ENCODE measurements at regions not wholly inside any gene's neighbourhood (a gene's known extent, or its start where the extent isn't known, plus 50 kb on each side); places are given as distances from the start of the nearest gene placed in this dataset.

DNA sequence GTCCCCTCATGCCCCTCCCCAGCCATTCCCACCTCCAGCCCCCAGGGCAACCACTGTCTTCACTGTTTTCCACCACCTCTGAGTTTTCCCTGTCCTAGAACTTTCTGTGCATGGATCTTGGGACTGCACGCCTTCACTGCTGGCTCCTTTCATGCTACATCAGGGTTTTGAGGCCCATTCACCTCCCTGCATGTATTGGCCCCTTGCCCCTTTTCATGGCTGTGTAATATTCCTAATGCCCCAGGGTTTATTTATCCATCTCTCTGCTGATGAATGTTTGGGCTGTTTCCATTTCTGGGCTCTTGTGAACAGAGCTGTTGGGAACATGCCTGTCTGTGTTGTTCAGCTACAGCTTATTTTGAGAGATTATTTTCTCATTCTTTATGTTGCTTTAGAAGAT, 205.0 kb downstream of the RBFOX3 start:
- no peak for TF ChIP-seq TCF7 (CRISPR knock-in tag; IDR thresholded peaks at IDR 0.05; ENCODE audit: low read depth)
- TF ChIP-seq, protein P1, sequence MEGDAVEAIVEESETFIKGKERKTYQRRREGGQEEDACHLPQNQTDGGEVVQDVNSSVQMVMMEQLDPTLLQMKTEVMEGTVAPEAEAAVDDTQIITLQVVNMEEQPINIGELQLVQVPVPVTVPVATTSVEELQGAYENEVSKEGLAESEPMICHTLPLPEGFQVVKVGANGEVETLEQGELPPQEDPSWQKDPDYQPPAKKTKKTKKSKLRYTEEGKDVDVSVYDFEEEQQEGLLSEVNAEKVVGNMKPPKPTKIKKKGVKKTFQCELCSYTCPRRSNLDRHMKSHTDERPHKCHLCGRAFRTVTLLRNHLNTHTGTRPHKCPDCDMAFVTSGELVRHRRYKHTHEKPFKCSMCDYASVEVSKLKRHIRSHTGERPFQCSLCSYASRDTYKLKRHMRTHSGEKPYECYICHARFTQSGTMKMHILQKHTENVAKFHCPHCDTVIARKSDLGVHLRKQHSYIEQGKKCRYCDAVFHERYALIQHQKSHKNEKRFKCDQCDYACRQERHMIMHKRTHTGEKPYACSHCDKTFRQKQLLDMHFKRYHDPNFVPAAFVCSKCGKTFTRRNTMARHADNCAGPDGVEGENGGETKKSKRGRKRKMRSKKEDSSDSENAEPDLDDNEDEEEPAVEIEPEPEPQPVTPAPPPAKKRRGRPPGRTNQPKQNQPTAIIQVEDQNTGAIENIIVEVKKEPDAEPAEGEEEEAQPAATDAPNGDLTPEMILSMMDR (IDR thresholded peaks at IDR 0.05), result no peak
- TF ChIP-seq, protein P2, sequence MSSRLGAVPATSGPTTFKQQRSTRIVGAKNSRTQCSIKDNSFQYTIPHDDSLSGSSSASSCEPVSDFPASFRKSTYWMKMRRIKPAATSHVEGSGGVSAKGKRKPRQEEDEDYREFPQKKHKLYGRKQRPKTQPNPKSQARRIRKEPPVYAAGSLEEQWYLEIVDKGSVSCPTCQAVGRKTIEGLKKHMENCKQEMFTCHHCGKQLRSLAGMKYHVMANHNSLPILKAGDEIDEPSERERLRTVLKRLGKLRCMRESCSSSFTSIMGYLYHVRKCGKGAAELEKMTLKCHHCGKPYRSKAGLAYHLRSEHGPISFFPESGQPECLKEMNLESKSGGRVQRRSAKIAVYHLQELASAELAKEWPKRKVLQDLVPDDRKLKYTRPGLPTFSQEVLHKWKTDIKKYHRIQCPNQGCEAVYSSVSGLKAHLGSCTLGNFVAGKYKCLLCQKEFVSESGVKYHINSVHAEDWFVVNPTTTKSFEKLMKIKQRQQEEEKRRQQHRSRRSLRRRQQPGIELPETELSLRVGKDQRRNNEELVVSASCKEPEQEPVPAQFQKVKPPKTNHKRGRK (CRISPR knock-in tag; IDR thresholded peaks at IDR 0.05; ENCODE audit: borderline replicate concordance), result no peak
- no peak for TF ChIP-seq FOXK1 (CRISPR knock-in tag; IDR thresholded peaks at IDR 0.05)
- no peak for TF ChIP-seq NR2C2 (CRISPR knock-in tag; IDR thresholded peaks at IDR 0.05)
- TF ChIP-seq ZNF263 (CRISPR knock-in tag; IDR thresholded peaks at IDR 0.05; ENCODE audit: low read depth), result no peak
- TF ChIP-seq CBFB (CRISPR knock-in tag; IDR thresholded peaks at IDR 0.05; ENCODE audit: low read depth), result no peak
- TF ChIP-seq, protein P3, sequence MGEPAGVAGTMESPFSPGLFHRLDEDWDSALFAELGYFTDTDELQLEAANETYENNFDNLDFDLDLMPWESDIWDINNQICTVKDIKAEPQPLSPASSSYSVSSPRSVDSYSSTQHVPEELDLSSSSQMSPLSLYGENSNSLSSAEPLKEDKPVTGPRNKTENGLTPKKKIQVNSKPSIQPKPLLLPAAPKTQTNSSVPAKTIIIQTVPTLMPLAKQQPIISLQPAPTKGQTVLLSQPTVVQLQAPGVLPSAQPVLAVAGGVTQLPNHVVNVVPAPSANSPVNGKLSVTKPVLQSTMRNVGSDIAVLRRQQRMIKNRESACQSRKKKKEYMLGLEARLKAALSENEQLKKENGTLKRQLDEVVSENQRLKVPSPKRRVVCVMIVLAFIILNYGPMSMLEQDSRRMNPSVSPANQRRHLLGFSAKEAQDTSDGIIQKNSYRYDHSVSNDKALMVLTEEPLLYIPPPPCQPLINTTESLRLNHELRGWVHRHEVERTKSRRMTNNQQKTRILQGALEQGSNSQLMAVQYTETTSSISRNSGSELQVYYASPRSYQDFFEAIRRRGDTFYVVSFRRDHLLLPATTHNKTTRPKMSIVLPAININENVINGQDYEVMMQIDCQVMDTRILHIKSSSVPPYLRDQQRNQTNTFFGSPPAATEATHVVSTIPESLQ (CRISPR knock-in tag; IDR thresholded peaks at IDR 0.05), result no peak

All from WTC11 (cell line).